ENCODE measurements at regions not wholly inside any gene's neighbourhood (a gene's known extent, or its start where the extent isn't known, plus 50 kb on each side); places are given as distances from the start of the nearest gene placed in this dataset.

- Histone ChIP-seq H3K27me3 (replicated peaks; ENCODE audit: insufficient read depth) (no peaks in the 10 kb centered on the region), H3K4me3 (no peak overlapping the region), H3K27ac (peak overlapping the region; percentile 44 to 65), H3K9me3 (no peaks in the 10 kb centered on the region), H3K4me1 (ENCODE audit: control insufficient read depth in 1 of 2, low read depth in 2 of 2) (peaks cover 22 to 44% of the 10 kb centered on the region in 2 donors), H3K36me3 (no peaks in the 10 kb centered on the region)
- no peak for ATAC-seq (ENCODE audit: insufficient number of reproducible peaks, low FRiP score, low read depth)
- no peak for DNase-seq (ENCODE audit: low spot score)
- no peak for TF ChIP-seq CTCF (IDR thresholded peaks at IDR 0.05)
Measured at GRCh38 chr20:33908336-33908735, 85.4 kb upstream of the RALY start.

- peak overlapping the region; percentile 53 to 65 for H3K27ac ChIP-seq
- ATAC-seq (ENCODE audit: insufficient number of reproducible peaks, low FRiP score, low read depth) = no peak
- no peak for TF ChIP-seq CTCF (IDR thresholded peaks at IDR 0.05)
- no peak for DNase-seq (ENCODE audit: low spot score)
- H3K4me3 ChIP-seq = no peak overlapping the region
- no peaks in the 10 kb centered on the region for H3K27me3 ChIP-seq (replicated peaks; ENCODE audit: insufficient read depth)
- H3K4me1 ChIP-seq (ENCODE audit: control insufficient read depth in 1 of 2, low read depth in 2 of 2) = peaks cover 22 to 44% of the 10 kb centered on the region in 2 donors
- no peaks in the 10 kb centered on the region for H3K9me3 ChIP-seq
- H3K36me3 ChIP-seq = no peaks in the 10 kb centered on the region
Measured at GRCh38 chr20:33908868-33909267, 84.8 kb upstream of the RALY start.

GRCh38 chr20:33909331-33909921, 84.3 kb upstream of the RALY start:
- no peak overlapping the region for H3K4me3 ChIP-seq
- no peaks in the 10 kb centered on the region for H3K27me3 ChIP-seq (replicated peaks; ENCODE audit: insufficient read depth)

GRCh38 chr20:33910056-33910455, 83.7 kb upstream of the RALY start:
- ATAC-seq (ENCODE audit: insufficient number of reproducible peaks, low FRiP score, low read depth) (no peak), DNase-seq (ENCODE audit: low spot score) (no peak)
- Histone ChIP-seq H3K36me3 (no peaks in the 10 kb centered on the region), H3K9me3 (no peaks in the 10 kb centered on the region), H3K4me1 (ENCODE audit: control insufficient read depth in 1 of 2, low read depth in 2 of 2) (peaks cover 22 to 44% of the 10 kb centered on the region in 2 donors), H3K4me3 (no peak overlapping the region), H3K27me3 (replicated peaks; ENCODE audit: insufficient read depth) (no peaks in the 10 kb centered on the region), H3K27ac (peak overlapping the region; percentile 53 to 65)
- no peak for TF ChIP-seq CTCF (IDR thresholded peaks at IDR 0.05)

More at GRCh38 chr20:33909331-33909921, 84.3 kb upstream of the RALY start:
- TF ChIP-seq CTCF (IDR thresholded peaks at IDR 0.05) = no peak
- ATAC-seq (ENCODE audit: insufficient number of reproducible peaks, low FRiP score, low read depth) (peak; percentile 57), DNase-seq (ENCODE audit: low spot score) (no peak)
- no peaks in the 10 kb centered on the region for H3K36me3 ChIP-seq
- H3K27ac ChIP-seq = peak overlapping the region; percentile 53 to 65
- peaks cover 22 to 44% of the 10 kb centered on the region in 2 donors for H3K4me1 ChIP-seq (ENCODE audit: control insufficient read depth in 1 of 2, low read depth in 2 of 2)
- no peaks in the 10 kb centered on the region for H3K9me3 ChIP-seq

GRCh38 chr20:33910529-33911327, 83.0 kb upstream of the RALY start:
- Histone ChIP-seq H3K36me3 (no peaks in the 10 kb centered on the region), H3K4me3 (no peak overlapping the region), H3K27ac (peak overlapping the region; percentile 53 to 65), H3K27me3 (replicated peaks; ENCODE audit: insufficient read depth) (no peaks in the 10 kb centered on the region), H3K4me1 (ENCODE audit: control insufficient read depth in 1 of 2, low read depth in 2 of 2) (peaks cover 22 to 44% of the 10 kb centered on the region in 2 donors), H3K9me3 (no peaks in the 10 kb centered on the region)
- no peak for TF ChIP-seq CTCF (IDR thresholded peaks at IDR 0.05)
- ATAC-seq (ENCODE audit: insufficient number of reproducible peaks, low FRiP score, low read depth) = no peak
- DNase-seq (ENCODE audit: low spot score) = no peak
